ENCODE measurements at regions not wholly inside any gene's neighbourhood (a gene's known extent, or its start where the extent isn't known, plus 50 kb on each side); places are given as distances from the start of the nearest gene placed in this dataset.

GRCh38 chr5:60376860-60377259, 323.1 kb downstream of the DEPDC1B start:
- TF ChIP-seq CTCF (conservative IDR thresholded peaks at IDR 0.05; ENCODE audit: low read length) = no peak
- no peak overlapping the region for H3K4me3 ChIP-seq (ENCODE audit: low read length)
- no peak for DNase-seq (ENCODE audit: low read depth)

GRCh38 chr5:60374409-60374808, 325.6 kb downstream of the DEPDC1B start:
- no peak for TF ChIP-seq CTCF (conservative IDR thresholded peaks at IDR 0.05; ENCODE audit: low read length)
- no peak overlapping the region for H3K4me3 ChIP-seq (ENCODE audit: low read length)
- DNase-seq (ENCODE audit: low read depth) = no peak

GRCh38 chr5:60372786-60373185, 327.2 kb downstream of the DEPDC1B start:
- no peak for TF ChIP-seq CTCF (conservative IDR thresholded peaks at IDR 0.05; ENCODE audit: low read length)

GRCh38 chr5:60371065-60371464, 328.9 kb downstream of the DEPDC1B start:
- no peak overlapping the region for H3K4me3 ChIP-seq (ENCODE audit: low read length)

More at GRCh38 chr5:60372786-60373185, 327.2 kb downstream of the DEPDC1B start:
- no peak for DNase-seq (ENCODE audit: low read depth)
- H3K4me3 ChIP-seq (ENCODE audit: low read length) = no peak overlapping the region

GRCh38 chr5:60370508-60370907, 329.5 kb downstream of the DEPDC1B start:
- no peak overlapping the region for H3K4me3 ChIP-seq (ENCODE audit: low read length)
- no peak for TF ChIP-seq CTCF (conservative IDR thresholded peaks at IDR 0.05; ENCODE audit: low read length)
- no peak for DNase-seq (ENCODE audit: low read depth)

More at GRCh38 chr5:60371065-60371464, 328.9 kb downstream of the DEPDC1B start:
- DNase-seq (ENCODE audit: low read depth) = no peak
- no peak for TF ChIP-seq CTCF (conservative IDR thresholded peaks at IDR 0.05; ENCODE audit: low read length)

- no peak for TF ChIP-seq CTCF (conservative IDR thresholded peaks at IDR 0.05; ENCODE audit: low read length)
- DNase-seq (ENCODE audit: low read depth) = no peak
- no peak overlapping the region for H3K4me3 ChIP-seq (ENCODE audit: low read length)
Observed at GRCh38 chr5:60369391-60369790, 330.6 kb downstream of the DEPDC1B start.

- TF ChIP-seq CTCF (conservative IDR thresholded peaks at IDR 0.05; ENCODE audit: low read length) = no peak
- DNase-seq (ENCODE audit: low read depth) = no peak
- H3K4me3 ChIP-seq (ENCODE audit: low read length) = no peak overlapping the region
Observed at GRCh38 chr5:60368100-60368499, 331.9 kb downstream of the DEPDC1B start.

Data from AG10803 (cell line).